ENCODE measurements at regions not wholly inside any gene's neighbourhood (a gene's known extent, or its start where the extent isn't known, plus 50 kb on each side); places are given as distances from the start of the nearest gene placed in this dataset.

DNA sequence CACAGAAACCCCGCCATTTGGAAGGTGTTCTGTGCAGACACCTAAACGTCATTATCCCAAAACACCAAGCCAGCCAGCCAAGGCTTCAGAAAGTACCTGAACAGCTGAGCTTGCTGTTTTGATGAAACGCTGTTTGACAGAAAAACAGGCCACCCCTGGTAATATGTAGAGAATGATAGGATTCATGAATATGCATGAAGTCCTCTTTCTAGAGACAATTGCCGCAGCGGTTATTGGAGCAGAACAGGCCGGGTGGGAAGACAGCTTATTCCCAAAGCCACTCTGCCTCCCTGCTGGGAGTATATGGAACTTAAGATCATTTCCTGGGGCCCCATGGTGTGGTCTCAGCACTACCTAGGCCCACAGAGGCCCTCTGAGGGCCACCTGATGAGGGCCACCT lies 229.5 kb downstream of the UQCRFS1 start:
- no peak for DNase-seq
- in situ Hi-C loops (cut with MboI; ENCODE audit: low sequenced_read_pairs in 4 of 4) (no loop called here), intact Hi-C loops (cut with DNase I; ENCODE audit: low total_unique reads) (no loop called here)
- Histone ChIP-seq H3K36me3 (no peaks in the 10 kb centered on the region), H3K9me3 (no peaks in the 10 kb centered on the region), H3K27me3 (peaks cover 0 to 4% (median 0%) of the 10 kb centered on the region in 3 donors), H3K4me1 (no peaks in the 10 kb centered on the region), H3K4me3 (no peak overlapping the region), H3K27ac (no peak overlapping the region)
- TF ChIP-seq, protein P1, sequence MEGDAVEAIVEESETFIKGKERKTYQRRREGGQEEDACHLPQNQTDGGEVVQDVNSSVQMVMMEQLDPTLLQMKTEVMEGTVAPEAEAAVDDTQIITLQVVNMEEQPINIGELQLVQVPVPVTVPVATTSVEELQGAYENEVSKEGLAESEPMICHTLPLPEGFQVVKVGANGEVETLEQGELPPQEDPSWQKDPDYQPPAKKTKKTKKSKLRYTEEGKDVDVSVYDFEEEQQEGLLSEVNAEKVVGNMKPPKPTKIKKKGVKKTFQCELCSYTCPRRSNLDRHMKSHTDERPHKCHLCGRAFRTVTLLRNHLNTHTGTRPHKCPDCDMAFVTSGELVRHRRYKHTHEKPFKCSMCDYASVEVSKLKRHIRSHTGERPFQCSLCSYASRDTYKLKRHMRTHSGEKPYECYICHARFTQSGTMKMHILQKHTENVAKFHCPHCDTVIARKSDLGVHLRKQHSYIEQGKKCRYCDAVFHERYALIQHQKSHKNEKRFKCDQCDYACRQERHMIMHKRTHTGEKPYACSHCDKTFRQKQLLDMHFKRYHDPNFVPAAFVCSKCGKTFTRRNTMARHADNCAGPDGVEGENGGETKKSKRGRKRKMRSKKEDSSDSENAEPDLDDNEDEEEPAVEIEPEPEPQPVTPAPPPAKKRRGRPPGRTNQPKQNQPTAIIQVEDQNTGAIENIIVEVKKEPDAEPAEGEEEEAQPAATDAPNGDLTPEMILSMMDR (IDR thresholded peaks at IDR 0.05 in 4 of 5, conservative IDR thresholded peaks at IDR 0.05 in 1 of 5): no peak
- TF ChIP-seq POLR2A (IDR thresholded peaks at IDR 0.05): no peak
- ATAC-seq: no peak

DNA sequence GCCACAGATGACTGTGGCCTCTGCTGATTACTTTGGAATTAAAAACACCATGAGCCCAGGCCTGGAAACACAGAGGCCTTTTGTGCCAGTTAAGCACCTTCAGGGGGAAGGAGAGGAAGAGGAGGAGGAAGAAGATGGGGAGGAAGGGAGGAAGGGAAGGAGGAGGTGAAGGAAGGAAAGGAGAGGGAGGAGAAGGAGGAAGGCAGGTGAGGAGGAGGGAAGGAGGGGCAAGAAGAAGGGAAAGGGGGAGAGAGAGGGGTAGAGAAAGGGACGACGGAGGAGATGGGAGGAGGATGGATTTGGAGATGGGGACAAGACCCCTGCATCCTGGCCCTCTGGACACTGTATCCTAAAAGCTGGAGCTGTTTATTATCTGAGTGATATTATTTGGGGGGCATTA lies 231.0 kb downstream of the UQCRFS1 start:
- Histone ChIP-seq H3K36me3 (no peaks in the 10 kb centered on the region), H3K9me3 (no peaks in the 10 kb centered on the region), H3K4me1 (no peaks in the 10 kb centered on the region), H3K27ac (no peak overlapping the region), H3K27me3 (peaks cover 0 to 6% (median 0%) of the 10 kb centered on the region in 3 donors), H3K4me3 (no peak overlapping the region)
- TF ChIP-seq, protein P1 (IDR thresholded peaks at IDR 0.05 in 4 of 5, conservative IDR thresholded peaks at IDR 0.05 in 1 of 5): no peak
- no peak for TF ChIP-seq POLR2A (IDR thresholded peaks at IDR 0.05)
- in situ Hi-C loops (cut with MboI; ENCODE audit: low sequenced_read_pairs in 4 of 4): no loop called here
- intact Hi-C loops (cut with DNase I; ENCODE audit: low total_unique reads): no loop called here
- no peak for ATAC-seq
- DNase-seq: no peak

DNA sequence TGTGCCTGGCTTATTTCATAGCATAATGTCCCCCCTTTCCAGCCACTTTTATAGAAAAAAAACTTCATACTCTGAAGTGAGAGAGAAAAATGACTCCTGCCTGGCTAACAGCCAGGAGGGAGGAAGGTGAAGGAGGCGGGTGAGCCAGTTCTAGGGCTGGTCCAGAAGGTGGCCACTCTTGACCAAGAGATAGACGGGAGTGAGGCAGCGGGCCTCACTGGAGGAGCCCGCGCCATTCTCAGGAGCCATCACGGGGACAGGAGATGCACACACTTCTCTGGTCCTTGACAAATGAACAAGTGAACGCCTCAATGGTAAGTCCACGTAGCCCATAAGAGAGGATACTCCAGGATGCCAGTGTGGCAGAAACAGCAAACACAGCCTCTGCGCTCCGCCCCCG lies 231.4 kb downstream of the UQCRFS1 start:
- H3K4me3 ChIP-seq: no peak overlapping the region

DNA sequence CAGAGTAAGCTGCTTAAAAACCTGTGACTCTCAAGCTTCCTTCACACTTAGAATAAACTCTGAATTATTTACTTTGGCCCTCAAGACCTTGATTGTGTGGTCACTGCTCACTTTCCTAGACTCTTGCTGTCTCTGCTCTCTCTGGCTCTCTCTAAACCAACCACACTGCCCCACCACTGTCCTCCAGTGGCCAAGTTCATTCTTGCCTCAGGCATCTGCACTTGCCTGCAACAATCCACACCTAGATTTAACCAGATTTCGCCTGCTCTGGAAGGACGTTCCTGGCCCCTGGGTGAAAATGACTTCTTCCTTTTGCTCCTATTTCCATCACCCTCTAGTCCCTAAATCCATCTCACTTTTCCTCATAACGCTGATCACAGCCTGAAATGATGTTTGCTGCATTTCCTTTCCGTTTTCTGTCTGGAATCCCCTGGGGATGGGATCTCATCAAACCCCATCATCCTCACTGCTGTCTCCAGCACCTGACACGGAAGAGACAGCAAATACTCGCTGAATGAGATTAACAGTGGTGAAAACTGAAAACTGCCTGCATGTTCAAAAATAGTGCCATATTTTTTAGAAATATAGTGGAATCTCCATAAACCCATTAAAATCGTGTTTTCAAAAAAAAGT lies 232.6 kb downstream of the UQCRFS1 start:
- H3K27me3 ChIP-seq: peaks cover 0 to 6% (median 0%) of the 10 kb centered on the region in 3 donors
- H3K9me3 ChIP-seq: no peaks in the 10 kb centered on the region
- no peak overlapping the region for H3K4me3 ChIP-seq
- no peaks in the 10 kb centered on the region for H3K4me1 ChIP-seq
- in situ Hi-C loops (cut with MboI; ENCODE audit: low sequenced_read_pairs in 4 of 4): no loop called here
- DNase-seq (no peak), ATAC-seq (no peak)
- TF ChIP-seq, protein P1 (IDR thresholded peaks at IDR 0.05 in 4 of 5, conservative IDR thresholded peaks at IDR 0.05 in 1 of 5): no peak
- no peak for TF ChIP-seq POLR2A (IDR thresholded peaks at IDR 0.05)
- H3K36me3 ChIP-seq: no peaks in the 10 kb centered on the region
- H3K27ac ChIP-seq: no peak overlapping the region
- intact Hi-C loops (cut with DNase I; ENCODE audit: low total_unique reads): no loop called here

More for the DNA sequence above, 231.4 kb downstream of the UQCRFS1 start:
- no peak for ATAC-seq
- H3K36me3 ChIP-seq: no peaks in the 10 kb centered on the region
- H3K27ac ChIP-seq: no peak overlapping the region
- TF ChIP-seq, protein P1 (IDR thresholded peaks at IDR 0.05 in 4 of 5, conservative IDR thresholded peaks at IDR 0.05 in 1 of 5): no peak
- no peak for TF ChIP-seq POLR2A (IDR thresholded peaks at IDR 0.05)
- no peak for DNase-seq
- H3K4me1 ChIP-seq: no peaks in the 10 kb centered on the region
- intact Hi-C loops (cut with DNase I; ENCODE audit: low total_unique reads) (no loop called here), in situ Hi-C loops (cut with MboI; ENCODE audit: low sequenced_read_pairs in 4 of 4) (no loop called here)
- H3K9me3 ChIP-seq: no peaks in the 10 kb centered on the region
- H3K27me3 ChIP-seq: peaks cover 0 to 6% (median 0%) of the 10 kb centered on the region in 3 donors

DNA sequence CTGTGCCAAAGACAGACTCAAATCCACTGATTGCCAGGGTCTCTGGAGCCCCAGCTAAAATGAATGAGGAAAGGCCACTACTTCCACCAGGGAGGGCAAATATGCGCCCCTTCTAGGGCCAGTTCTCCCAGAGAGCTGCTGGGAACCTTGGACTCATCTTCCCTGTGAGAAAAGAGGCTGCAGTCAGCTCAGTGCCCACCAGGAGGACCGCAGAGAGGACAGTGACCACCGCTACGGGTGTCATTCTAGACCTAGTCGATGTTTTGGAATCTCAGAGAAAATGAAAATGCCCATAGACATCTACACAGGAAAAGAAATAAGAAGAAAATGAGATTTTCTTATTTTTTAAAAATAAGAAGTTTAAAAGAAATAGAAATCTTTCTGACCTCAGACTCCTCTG lies 235.1 kb downstream of the UQCRFS1 start:
- H3K27ac ChIP-seq: no peak overlapping the region
- no peak for TF ChIP-seq POLR2A (IDR thresholded peaks at IDR 0.05)
- TF ChIP-seq, protein P1 (IDR thresholded peaks at IDR 0.05 in 4 of 5, conservative IDR thresholded peaks at IDR 0.05 in 1 of 5): no peak
- in situ Hi-C loops (cut with MboI; ENCODE audit: low sequenced_read_pairs in 4 of 4): no loop called here
- H3K9me3 ChIP-seq: no peaks in the 10 kb centered on the region
- no peaks in the 10 kb centered on the region for H3K36me3 ChIP-seq
- H3K4me1 ChIP-seq: no peaks in the 10 kb centered on the region
- intact Hi-C loops (cut with DNase I; ENCODE audit: low total_unique reads): no loop called here
- H3K4me3 ChIP-seq: no peak overlapping the region
- no peak for ATAC-seq
- peaks cover 0 to 6% (median 0%) of the 10 kb centered on the region in 3 donors for H3K27me3 ChIP-seq
- DNase-seq: no peak

Measured in gastrocnemius medialis (tissue), 4 donors.